ENCODE measurements at regions not wholly inside any gene's neighbourhood (a gene's known extent, or its start where the extent isn't known, plus 50 kb on each side); places are given as distances from the start of the nearest gene placed in this dataset.

DNA sequence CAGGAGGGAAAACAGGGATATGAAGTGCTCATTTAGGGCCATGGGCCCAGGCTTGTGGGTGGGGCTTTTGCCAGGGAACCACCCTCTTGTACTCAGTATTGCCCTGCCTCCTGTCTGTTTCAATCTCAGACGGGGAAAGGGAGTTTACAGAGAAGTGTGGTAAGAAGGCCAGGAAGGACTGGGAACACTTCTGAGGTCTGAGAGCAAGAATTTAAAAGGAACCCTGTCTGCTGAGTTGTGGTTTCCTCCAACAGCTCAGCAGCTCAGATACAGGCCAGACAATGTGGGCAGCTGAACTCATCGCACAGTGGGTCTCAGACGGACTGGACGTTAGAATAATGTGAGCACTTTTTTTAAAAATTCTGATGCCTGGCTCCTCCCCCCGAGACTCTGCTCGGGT is 354.1 kb upstream of the ARID1B start:
- TF ChIP-seq GATA2 (IDR thresholded peaks at IDR 0.05; ENCODE audit: low read depth, low read length) (no peak), GATA3 (IDR thresholded peaks at IDR 0.05; ENCODE audit: low read depth, low read length) (no peak)
